Motor neuron (in vitro differentiated cells): ENCODE measurements at regions not wholly inside any gene's neighbourhood (a gene's known extent, or its start where the extent isn't known, plus 50 kb on each side); places are given as distances from the start of the nearest gene placed in this dataset.

Source experiments
- ATAC-seq, 8 experiments: fragments of 200-7000 bp; cut with Tn5 transposase; replicated peaks in 6 of 8; 2 replicates each; pipeline ENCODE4 v1.8.0; 2021; ENCODE audit warnings: mild to moderate bottlenecking in 8 of 8, moderate library complexity in 8 of 8
- H3K27ac ChIP-seq, 2 donors: fragments of 250-450 bp; sonication (Bioruptor Pico); 2 replicates each; pipeline ENCODE4 v1.9.0; 2021; ENCODE audit warnings: antibody characterized with exemption in 2 of 2, mild to moderate bottlenecking in 2 of 2, moderate library complexity in 1 of 2
- H3K4me1 ChIP-seq, 2 donors: fragments of 250-450 bp; sonication (Bioruptor Pico); replicated peaks in 1 of 2; 2 replicates each; pipeline ENCODE4 v1.6.1; 2021; ENCODE audit warnings: antibody characterized with exemption in 2 of 2, mild to moderate bottlenecking in 2 of 2, moderate library complexity in 1 of 2
- H3K4me3 ChIP-seq, 5 donors: fragments of 250-450 bp; sonication (Bioruptor Pico); 2 replicates each; pipeline ENCODE4 v1.9.0; 2021; ENCODE audit warnings: antibody characterized with exemption in 5 of 5, mild to moderate bottlenecking in 5 of 5, moderate library complexity in 4 of 5
- WGBS, 10 experiments: fragments of 450-650 bp; shearing (Covaris generic); methylation state at CpG; one replicate each; pipeline ENCODE4 v1.0.0; 2022; 5-methylcytosine and 5-hydroxymethylcytosine counted together
- in situ Hi-C, 9 experiments: fragments of 400-800 bp; cut with MboI; loops; one replicate each; pipeline ENCODE4 v1.15.0; 2021; ENCODE audit warnings: low sequenced_read_pairs in 9 of 9, low pct_unique_long_range_greater_than_20kb in 2 of 9; ENCODE audit not compliant: unreplicated experiment in 9 of 9

- Histone ChIP-seq H3K4me1 (no peaks in the 10 kb centered on the region), H3K4me3 (no peak overlapping the region), H3K27ac (no peak overlapping the region)
- in situ Hi-C loops = no loop called here
- WGBS, 10 experiments = 0 to 88% (median 59%) methylated on average over 1 to 4 of the region's 6 CpGs; no CpG with 5 or more reads in 1 of the 10 experiments
- ATAC-seq = no peak
Measured at GRCh38 chr3:195008816-195009215, 262.1 kb downstream of the XXYLT1 start.

- in situ Hi-C loops = no loop called here
- 71 to 100% (median 95%) methylated on average over 1 to 8 of the region's 9 CpGs; no CpG with 5 or more reads in 3 of the 10 experiments for WGBS, 10 experiments
Measured at GRCh38 chr3:195009616-195010015, 261.3 kb downstream of the XXYLT1 start.

GRCh38 chr3:195010551-195011100 is 260.3 kb downstream of the XXYLT1 start:
- no peak for ATAC-seq
- no peak overlapping the region for H3K27ac ChIP-seq
- H3K4me3 ChIP-seq = no peak overlapping the region
- 0 to 100% (median 84%) methylated on average over 1 to 5 of the region's 10 CpGs; no CpG with 5 or more reads in 2 of the 10 experiments for WGBS, 10 experiments
- H3K4me1 ChIP-seq = no peaks in the 10 kb centered on the region
- in situ Hi-C loops = no loop called here

More at GRCh38 chr3:195009616-195010015, 261.3 kb downstream of the XXYLT1 start:
- Histone ChIP-seq H3K4me3 (no peak overlapping the region), H3K4me1 (no peaks in the 10 kb centered on the region), H3K27ac (no peak overlapping the region)
- ATAC-seq = no peak

- in situ Hi-C loops = no loop called here
- Histone ChIP-seq H3K4me1 (no peaks in the 10 kb centered on the region), H3K4me3 (no peak overlapping the region), H3K27ac (no peak overlapping the region)
- 20 to 100% (median 74%) methylated on average over 1 to 4 of the region's 6 CpGs; no CpG with 5 or more reads in 1 of the 10 experiments for WGBS, 10 experiments
- ATAC-seq = no peak
Measured at GRCh38 chr3:195011231-195011834, 259.6 kb downstream of the XXYLT1 start.

GRCh38 chr3:195012100-195012499 is 258.9 kb downstream of the XXYLT1 start:
- H3K4me1 ChIP-seq = no peaks in the 10 kb centered on the region
- in situ Hi-C loops = no loop called here
- 50 to 66% (median 50%) methylated on average over 2 to 4 of the region's 4 CpGs; no CpG with 5 or more reads in 7 of the 10 experiments for WGBS, 10 experiments

GRCh38 chr3:195012571-195012970 is 258.4 kb downstream of the XXYLT1 start:
- WGBS, 10 experiments = 53 to 80% (median 65%) methylated on average over 1 to 4 of the region's 4 CpGs; no CpG with 5 or more reads in 7 of the 10 experiments
- in situ Hi-C loops = no loop called here
- Histone ChIP-seq H3K27ac (no peak overlapping the region), H3K4me1 (no peaks in the 10 kb centered on the region), H3K4me3 (no peak overlapping the region)
- no peak for ATAC-seq

More at GRCh38 chr3:195012100-195012499, 258.9 kb downstream of the XXYLT1 start:
- H3K4me3 ChIP-seq = no peak overlapping the region
- no peak overlapping the region for H3K27ac ChIP-seq
- no peak for ATAC-seq

- in situ Hi-C loops = no loop called here
- H3K27ac ChIP-seq = no peak overlapping the region
- no peak for ATAC-seq
- WGBS, 10 experiments = 63 to 88% (median 85%) methylated on average over 5 to 13 of the region's 17 CpGs; no CpG with 5 or more reads in 3 of the 10 experiments
- no peak overlapping the region for H3K4me3 ChIP-seq
- no peaks in the 10 kb centered on the region for H3K4me1 ChIP-seq
Measured at GRCh38 chr3:195013411-195014361, 257.3 kb downstream of the XXYLT1 start.

- WGBS, 10 experiments = 15 to 72% (median 51%) methylated on average over 2 to 5 of the region's 5 CpGs; no CpG with 5 or more reads in 3 of the 10 experiments
- no peak for ATAC-seq
- Histone ChIP-seq H3K27ac (no peak overlapping the region), H3K4me1 (no peaks in the 10 kb centered on the region), H3K4me3 (no peak overlapping the region)
- in situ Hi-C loops = no loop called here
Measured at GRCh38 chr3:195015021-195015420, 255.9 kb downstream of the XXYLT1 start.

GRCh38 chr3:195017151-195017550 is 253.8 kb downstream of the XXYLT1 start:
- in situ Hi-C loops = no loop called here
- ATAC-seq = no peak
- WGBS, 10 experiments = 40 to 100% (median 59%) methylated on average over 1 to 4 of the region's 4 CpGs; no CpG with 5 or more reads in 6 of the 10 experiments
- Histone ChIP-seq H3K27ac (no peak overlapping the region), H3K4me1 (no peaks in the 10 kb centered on the region), H3K4me3 (no peak overlapping the region)
